DMS53 treated with DMSO at 0.1 percent for 48 hours (cell line): ENCODE measurements at regions not wholly inside any gene's neighbourhood (a gene's known extent, or its start where the extent isn't known, plus 50 kb on each side); places are given as distances from the start of the nearest gene placed in this dataset.

Experiments
- DNase-seq: peaks from one replicate; lab custom pipeline; 2025; ENCODE audit not compliant: unreplicated experiment; lab: John Stamatoyannopoulos, UW

DNA sequence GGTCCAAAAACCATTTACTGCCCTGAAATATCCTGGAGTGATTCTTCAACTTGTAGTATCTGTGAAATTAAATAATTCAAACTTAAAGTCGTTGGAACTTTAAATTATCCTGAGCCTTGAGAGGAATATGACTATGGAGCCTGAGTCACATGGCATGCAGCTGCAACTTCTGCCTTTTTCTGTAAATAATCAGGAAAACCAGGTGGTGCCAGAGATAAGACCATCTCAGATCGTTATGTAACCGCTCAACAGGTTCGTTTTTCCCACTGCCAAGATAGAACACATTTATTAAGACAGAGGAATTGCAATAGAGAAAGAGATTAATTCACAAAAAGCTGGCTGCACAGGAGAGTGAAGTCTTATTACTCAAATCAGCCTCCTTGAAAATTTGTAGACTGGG lies 876.5 kb downstream of the SUCLG1 start:
- DNase-seq, result no peak

DNA sequence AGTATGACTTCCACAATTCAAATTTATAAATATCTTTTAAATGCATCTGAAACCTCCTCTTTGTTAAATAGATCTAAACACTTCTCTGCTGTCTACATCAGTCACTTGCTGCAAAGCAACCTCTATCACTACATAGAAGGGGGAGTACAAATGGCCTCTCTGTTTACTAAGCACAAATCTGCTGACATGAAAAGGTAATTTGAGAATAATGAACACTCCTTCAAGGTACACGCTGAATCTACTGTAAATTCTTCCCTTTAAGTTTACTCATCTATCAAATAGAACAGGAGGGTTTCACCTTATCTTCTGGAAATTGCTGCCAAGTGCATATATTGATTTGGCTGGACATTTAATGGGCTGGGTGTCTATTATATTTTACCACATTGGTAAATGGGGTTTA lies 879.6 kb downstream of the SUCLG1 start:
- no peak for DNase-seq

GRCh38 chr2:83578405-83578804 lies 880.7 kb downstream of the SUCLG1 start:
- DNase-seq, result no peak

- no peak for DNase-seq
Measured at GRCh38 chr2:83574614-83575013, 884.5 kb downstream of the SUCLG1 start.

GRCh38 chr2:83573060-83573459 lies 886.0 kb downstream of the SUCLG1 start:
- DNase-seq, result no peak

- no peak for DNase-seq
Measured at GRCh38 chr2:83572400-83572799, 886.7 kb downstream of the SUCLG1 start.

DNA sequence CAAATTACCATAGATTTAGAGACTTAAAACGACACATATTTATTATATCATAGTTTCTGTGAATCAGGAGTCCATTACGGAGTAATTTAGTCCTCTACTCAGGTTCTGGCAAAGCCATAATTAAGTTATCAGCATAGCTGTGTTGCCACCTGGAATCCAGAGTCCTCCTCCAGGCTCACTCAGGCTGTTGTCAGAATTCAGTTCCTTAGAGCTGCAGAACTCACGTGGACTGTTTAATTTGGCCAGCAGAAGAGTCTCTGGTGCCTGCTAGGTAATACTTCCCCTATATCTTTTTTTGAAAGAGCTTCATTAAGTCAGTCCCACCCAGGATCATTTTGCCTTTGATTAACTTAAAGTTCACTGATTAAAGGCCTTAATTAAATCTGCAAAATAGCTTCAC lies 891.5 kb downstream of the SUCLG1 start:
- no peak for DNase-seq

GRCh38 chr2:83565626-83566025 lies 893.5 kb downstream of the SUCLG1 start:
- DNase-seq, result no peak

- no peak for DNase-seq
Measured at GRCh38 chr2:83565181-83565580, 893.9 kb downstream of the SUCLG1 start.

GRCh38 chr2:83561592-83561991 lies 897.5 kb downstream of the SUCLG1 start:
- no peak for DNase-seq

GRCh38 chr2:83536556-83536955 lies 922.5 kb downstream of the SUCLG1 start:
- no peak for DNase-seq

- no peak for DNase-seq
Measured at GRCh38 chr2:83534416-83534815, 924.7 kb downstream of the SUCLG1 start.

DNA sequence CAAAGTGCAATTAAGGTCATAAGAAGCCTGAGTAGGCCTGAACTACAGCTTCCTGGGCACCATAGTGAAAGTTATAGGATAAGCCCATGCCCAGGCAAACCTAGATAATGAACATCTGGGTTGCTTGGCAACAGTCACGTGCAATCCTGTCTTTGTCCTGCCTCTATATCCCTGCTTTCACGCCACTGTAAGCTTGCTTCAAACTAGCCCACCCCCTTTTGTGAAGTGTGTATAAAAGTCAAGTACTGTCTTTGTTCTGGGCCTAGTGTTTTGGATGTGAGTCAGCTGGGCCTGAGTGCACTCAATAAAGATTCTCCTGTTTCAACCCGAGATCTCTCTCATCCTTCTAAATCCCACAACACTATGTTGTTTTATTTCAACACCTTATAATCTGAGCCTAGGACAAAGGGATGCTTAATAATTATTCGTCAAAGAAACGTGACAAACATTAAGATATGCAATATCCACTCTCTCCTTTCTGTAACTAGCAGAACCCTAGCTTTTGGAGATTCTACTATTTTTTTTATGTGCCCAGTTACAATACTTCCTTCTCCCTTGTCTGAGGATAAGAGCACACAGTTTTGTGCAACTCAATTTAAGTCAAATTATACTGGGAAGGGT lies 927.8 kb downstream of the SUCLG1 start:
- peak; percentile 92 for DNase-seq

- no peak for DNase-seq
Measured at GRCh38 chr2:83528767-83529166, 930.3 kb downstream of the SUCLG1 start.

GRCh38 chr2:83522891-83523493 lies 936.1 kb downstream of the SUCLG1 start:
- no peak for DNase-seq

DNA sequence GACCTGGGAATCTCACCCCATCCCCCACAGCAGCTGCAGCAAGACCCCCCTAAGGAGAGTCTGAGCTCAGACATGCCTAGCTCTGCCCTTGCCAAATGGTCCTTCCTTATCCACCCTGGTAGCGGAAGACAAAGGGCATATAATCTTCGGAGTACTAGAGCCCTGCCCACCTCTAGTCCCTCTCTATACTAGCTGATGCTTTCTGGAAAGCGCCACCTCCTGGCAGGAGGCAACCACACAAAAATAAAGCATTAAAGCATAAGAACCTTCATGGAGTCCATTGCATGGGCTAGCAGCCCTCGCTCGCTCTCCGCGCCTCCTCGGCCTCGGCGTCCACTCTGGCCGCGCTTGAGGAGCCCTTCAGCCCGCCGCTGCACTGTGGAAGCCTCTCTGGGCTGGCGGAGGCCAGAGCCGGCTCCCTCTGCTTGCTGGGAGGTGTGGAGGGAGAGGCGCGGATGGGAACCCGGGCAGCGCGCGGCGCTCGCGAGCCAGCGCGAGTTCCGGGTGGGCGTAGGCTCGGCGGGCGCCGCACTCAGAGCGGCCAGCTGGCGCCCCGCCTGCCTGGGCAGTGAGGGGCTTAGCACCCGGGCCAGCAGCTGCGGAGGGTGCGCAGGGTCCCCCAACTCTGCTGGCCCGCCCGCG lies 941.2 kb downstream of the SUCLG1 start:
- DNase-seq, result no peak

- no peak for DNase-seq
Measured at GRCh38 chr2:83516503-83516902, 942.6 kb downstream of the SUCLG1 start.

GRCh38 chr2:83487451-83487850 lies 971.6 kb downstream of the SUCLG1 start:
- DNase-seq, result no peak

GRCh38 chr2:83481436-83481835 lies 977.6 kb downstream of the SUCLG1 start:
- DNase-seq, result no peak

DNA sequence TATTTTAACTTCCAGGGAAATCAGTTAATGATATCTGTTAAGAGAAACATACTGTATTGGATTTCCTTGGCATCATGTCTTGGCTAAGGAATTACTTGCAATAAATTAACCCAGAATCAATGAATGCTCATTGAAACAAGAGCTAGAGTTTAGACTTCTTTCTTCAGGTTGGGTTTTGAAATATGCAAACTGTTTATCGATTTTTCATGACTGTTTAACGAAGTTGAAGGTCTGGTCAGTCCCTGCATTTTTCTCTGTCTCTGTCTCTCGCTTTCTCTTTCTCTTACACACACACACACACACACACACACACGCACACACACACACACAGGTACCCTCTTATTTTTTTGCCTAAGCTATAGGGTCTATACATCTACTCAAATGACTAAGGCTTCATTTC lies 981.0 kb downstream of the SUCLG1 start:
- DNase-seq, result no peak

- DNase-seq, result no peak
Measured at GRCh38 chr2:83475371-83475770, 983.7 kb downstream of the SUCLG1 start.

- DNase-seq, result peak; percentile 46
Measured at GRCh38 chr2:83471655-83472054, 987.4 kb downstream of the SUCLG1 start.

DNA sequence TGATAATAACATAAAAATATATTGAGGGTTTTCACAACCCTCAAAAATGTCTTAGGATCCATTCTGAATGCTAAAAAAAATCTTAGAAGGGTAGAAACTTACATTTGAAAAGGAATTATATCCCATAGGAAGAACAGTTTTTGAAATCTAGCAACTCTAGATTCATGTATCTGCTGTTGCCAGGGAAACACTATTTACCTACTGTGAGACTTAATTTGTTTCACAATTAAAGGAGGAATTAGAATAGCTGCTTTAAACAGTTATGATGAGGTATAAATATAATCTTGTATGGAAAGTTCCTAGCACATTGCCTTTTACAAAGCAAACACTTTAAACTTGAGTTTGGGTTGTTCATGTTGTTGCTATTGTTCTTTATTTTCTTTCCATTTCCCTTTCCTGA lies 988.2 kb downstream of the SUCLG1 start:
- DNase-seq, result peak; percentile 15
